GM12872 (cell line): ENCODE measurements at regions not wholly inside any gene's neighbourhood (a gene's known extent, or its start where the extent isn't known, plus 50 kb on each side); places are given as distances from the start of the nearest gene placed in this dataset.

ENCODE experiments used
- CTCF ChIP-seq: IDR thresholded peaks from 3 replicates; pipeline ENCODE4 v1.5.1; 2011; ENCODE audit warnings: low read depth, mild to moderate bottlenecking, low read length, moderate library complexity; ENCODE audit not compliant: insufficient read depth

- TF ChIP-seq CTCF, result no peak
These were observed 279.3 kb upstream of the E2F7 start for GRCh38 chr12:77344651-77345050.

- no peak for TF ChIP-seq CTCF
These were observed 277.9 kb upstream of the E2F7 start for GRCh38 chr12:77343291-77343690.

- TF ChIP-seq CTCF, result no peak
These were observed 276.9 kb upstream of the E2F7 start for GRCh38 chr12:77342253-77342652.

- no peak for TF ChIP-seq CTCF
These were observed 274.2 kb upstream of the E2F7 start for GRCh38 chr12:77339610-77340009.

- TF ChIP-seq CTCF, result no peak
These were observed 272.0 kb upstream of the E2F7 start for GRCh38 chr12:77337362-77337761.

GRCh38 chr12:77334806-77335205, 269.4 kb upstream of the E2F7 start:
- TF ChIP-seq CTCF, result no peak

- no peak for TF ChIP-seq CTCF
These were observed 263.0 kb upstream of the E2F7 start for GRCh38 chr12:77328326-77328725.
